ENCODE measurements at regions not wholly inside any gene's neighbourhood (a gene's known extent, or its start where the extent isn't known, plus 50 kb on each side); places are given as distances from the start of the nearest gene placed in this dataset.
A peak's percentile ranks its signal among the peaks of the same experiment; 100 is the strongest.
"Not testable (repeated sequence)": the region's sequence is repeated elsewhere in the genome, so short reads cannot be mapped to it uniquely, and the experiment has no call there.

GRCh38 chr5:26538226-26538625 lies 500.2 kb downstream of the CDH9 start:
- DNase-seq (ENCODE audit: low spot score) = no peak

GRCh38 chr5:26535215-26535614 lies 503.2 kb downstream of the CDH9 start:
- no peak for DNase-seq (ENCODE audit: low spot score)

GRCh38 chr5:26530305-26530704 lies 508.1 kb downstream of the CDH9 start:
- peak; percentile 1 for DNase-seq (ENCODE audit: low spot score)

- no peak for DNase-seq (ENCODE audit: low spot score)
Measured at GRCh38 chr5:26519245-26519644, 519.1 kb downstream of the CDH9 start.

GRCh38 chr5:26518065-26518464 lies 520.3 kb downstream of the CDH9 start:
- no peak for DNase-seq (ENCODE audit: low spot score)

GRCh38 chr5:26498972-26499371 lies 539.4 kb downstream of the CDH9 start:
- DNase-seq (ENCODE audit: low spot score) = no peak

- DNase-seq (ENCODE audit: low spot score) = no peak
Measured at GRCh38 chr5:26495437-26495836, 542.9 kb downstream of the CDH9 start.

- DNase-seq (ENCODE audit: low spot score) = no peak
Measured at GRCh38 chr5:26492906-26493459, 545.4 kb downstream of the CDH9 start.

- no peak for DNase-seq (ENCODE audit: low spot score)
Measured at GRCh38 chr5:26487553-26487952, 550.8 kb downstream of the CDH9 start.

GRCh38 chr5:26486631-26487030 lies 551.8 kb downstream of the CDH9 start:
- DNase-seq (ENCODE audit: low spot score) = no peak

GRCh38 chr5:26485146-26485860 lies 553.1 kb downstream of the CDH9 start:
- DNase-seq (ENCODE audit: low spot score) = not testable (repeated sequence)

- no peak for DNase-seq (ENCODE audit: low spot score)
Measured at GRCh38 chr5:26482810-26483375, 555.5 kb downstream of the CDH9 start.

GRCh38 chr5:26482076-26482809 lies 556.1 kb downstream of the CDH9 start:
- DNase-seq (ENCODE audit: low spot score) = no peak

GRCh38 chr5:26470439-26470838 lies 567.9 kb downstream of the CDH9 start:
- DNase-seq (ENCODE audit: low spot score) = no peak

- DNase-seq (ENCODE audit: low spot score) = no peak
Measured at GRCh38 chr5:26439121-26439520, 599.3 kb downstream of the CDH9 start.

GRCh38 chr5:26434688-26435087 lies 603.7 kb downstream of the CDH9 start:
- DNase-seq (ENCODE audit: low spot score) = no peak

GRCh38 chr5:26432386-26432785 lies 606.0 kb downstream of the CDH9 start:
- no peak for DNase-seq (ENCODE audit: low spot score)

GRCh38 chr5:26430323-26430722 lies 608.1 kb downstream of the CDH9 start:
- no peak for DNase-seq (ENCODE audit: low spot score)

GRCh38 chr5:26427281-26427680 lies 611.1 kb downstream of the CDH9 start:
- DNase-seq (ENCODE audit: low spot score) = no peak

- no peak for DNase-seq (ENCODE audit: low spot score)
Measured at GRCh38 chr5:26419987-26420386, 618.4 kb downstream of the CDH9 start.

GRCh38 chr5:26416911-26417310 lies 621.5 kb downstream of the CDH9 start:
- DNase-seq (ENCODE audit: low spot score) = no peak

- DNase-seq (ENCODE audit: low spot score) = no peak
Measured at GRCh38 chr5:26415987-26416779, 622.2 kb downstream of the CDH9 start.
